HG03108 (cell line): ENCODE measurements at regions not wholly inside any gene's neighbourhood (a gene's known extent, or its start where the extent isn't known, plus 50 kb on each side); places are given as distances from the start of the nearest gene placed in this dataset.
A peak's percentile ranks its signal among the peaks of the same experiment; 100 is the strongest.

ENCODE experiments used
- ATAC-seq: cut with Tn5 transposase; IDR thresholded peaks from one replicate; pipeline ENCODE4 v1.9.1; 2021; ENCODE audit warnings: moderate library complexity; ENCODE audit not compliant: unreplicated experiment

DNA sequence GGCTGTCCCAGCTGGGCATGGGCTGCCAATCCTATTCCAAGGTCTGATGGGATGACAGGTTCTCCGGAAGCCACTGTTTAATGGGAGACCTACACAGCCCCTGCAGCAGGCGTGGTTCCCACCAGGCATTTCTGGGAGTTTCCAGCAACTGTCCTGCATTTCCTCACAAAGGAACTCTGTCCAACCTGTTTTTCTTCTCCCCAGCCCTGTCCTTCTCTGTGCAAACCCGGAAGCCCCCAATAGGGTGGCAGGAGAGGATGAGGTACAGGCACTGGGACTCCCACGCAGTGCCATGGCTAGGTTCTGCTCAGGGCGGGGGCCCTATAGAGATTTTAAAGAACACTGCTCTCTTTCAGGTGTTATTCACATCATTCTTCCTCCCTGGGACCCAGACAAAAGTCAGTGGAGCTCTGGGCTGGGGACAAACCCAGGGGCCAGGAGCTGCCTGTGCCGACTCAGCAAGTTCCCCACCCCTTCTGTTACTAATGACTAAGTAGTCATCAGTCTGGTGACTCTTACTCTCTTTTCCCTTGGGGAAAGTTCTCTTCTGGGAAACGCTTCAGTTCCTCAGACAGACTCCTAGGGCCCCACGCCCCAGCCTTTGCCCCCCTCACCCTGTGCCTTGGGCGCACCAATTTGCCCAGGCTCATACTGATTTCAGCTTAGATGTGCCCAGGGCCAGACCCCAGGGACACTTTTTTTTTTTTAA lies 97.7 kb downstream of the CD47 start:
- ATAC-seq = no peak

GRCh38 chr3:107990926-107991325 lies 99.9 kb downstream of the CD47 start:
- ATAC-seq = no peak

DNA sequence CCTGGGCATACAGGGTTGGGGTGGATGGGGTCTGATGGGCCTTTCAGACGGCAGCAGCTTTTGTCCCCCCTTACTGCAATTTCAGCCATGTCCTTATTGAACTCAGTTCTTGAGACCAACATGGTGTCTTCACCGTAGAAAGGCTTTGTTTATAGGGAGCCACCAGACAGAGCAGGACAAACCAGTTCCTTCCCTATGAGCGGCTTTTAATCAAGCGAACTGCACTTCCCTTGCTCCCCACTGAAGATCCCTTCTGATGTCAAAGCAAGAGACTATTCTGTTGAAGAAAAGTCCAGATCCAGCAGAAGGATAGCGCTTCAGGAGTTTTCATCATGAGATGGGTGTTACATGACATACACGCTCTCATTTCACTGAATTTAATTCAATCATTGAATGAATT lies 100.4 kb downstream of the CD47 start:
- ATAC-seq = no peak

GRCh38 chr3:107989661-107990060 lies 101.2 kb downstream of the CD47 start:
- ATAC-seq = no peak

DNA sequence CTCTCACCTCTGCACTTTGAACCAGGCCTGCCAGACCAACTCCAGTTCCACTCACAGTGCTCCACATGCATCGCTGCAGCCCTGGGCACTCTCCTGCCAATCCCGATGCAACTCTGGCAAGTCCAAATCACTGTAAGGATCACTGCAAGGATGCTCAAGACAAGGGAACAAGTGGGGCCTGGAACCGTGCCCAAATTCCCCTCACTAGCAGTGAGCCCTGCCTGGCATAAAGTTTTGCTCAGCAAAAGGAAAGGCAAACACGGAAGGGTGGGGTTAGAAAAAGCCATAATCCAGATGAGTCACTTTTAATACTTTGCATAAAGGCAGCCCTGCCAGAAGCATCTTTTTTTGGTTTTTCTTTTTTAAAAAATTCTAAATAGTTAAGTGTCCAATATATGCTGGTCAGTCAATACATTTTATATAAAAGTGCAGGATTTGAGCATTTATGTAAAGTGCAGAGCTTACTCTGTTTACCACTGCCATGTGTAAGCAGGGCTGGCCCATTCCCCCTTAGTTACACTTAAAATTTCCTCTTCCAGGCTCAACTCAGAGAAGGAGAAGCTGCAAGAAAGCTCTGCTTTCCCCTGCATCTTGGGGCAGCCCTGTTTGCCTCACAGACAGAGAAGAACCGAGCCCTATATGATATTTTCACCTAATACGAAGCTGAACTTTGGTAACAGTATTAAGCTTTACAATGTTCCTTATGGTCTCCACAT lies 102.2 kb downstream of the CD47 start:
- no peak for ATAC-seq

GRCh38 chr3:107987036-107987939 lies 103.5 kb downstream of the CD47 start:
- ATAC-seq = no peak

DNA sequence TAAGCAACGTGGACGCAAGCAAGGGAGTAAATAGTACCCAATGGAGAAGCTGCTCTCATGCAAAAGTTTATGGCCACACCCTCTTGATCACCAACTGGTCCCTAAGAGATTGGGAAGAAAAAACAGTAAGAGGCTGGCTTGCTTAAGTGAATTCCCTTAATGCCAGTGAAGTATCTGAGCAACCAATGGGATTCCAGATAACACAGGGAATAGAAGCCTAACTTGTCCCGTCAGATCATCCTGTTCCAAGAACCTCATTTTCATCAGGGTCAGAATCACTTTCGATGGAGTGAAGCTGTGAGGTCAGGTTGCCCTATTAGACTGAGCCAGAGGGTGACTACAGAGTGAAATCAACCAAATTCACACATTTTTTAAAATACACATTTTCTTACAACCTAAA lies 104.3 kb downstream of the CD47 start:
- no peak for ATAC-seq

DNA sequence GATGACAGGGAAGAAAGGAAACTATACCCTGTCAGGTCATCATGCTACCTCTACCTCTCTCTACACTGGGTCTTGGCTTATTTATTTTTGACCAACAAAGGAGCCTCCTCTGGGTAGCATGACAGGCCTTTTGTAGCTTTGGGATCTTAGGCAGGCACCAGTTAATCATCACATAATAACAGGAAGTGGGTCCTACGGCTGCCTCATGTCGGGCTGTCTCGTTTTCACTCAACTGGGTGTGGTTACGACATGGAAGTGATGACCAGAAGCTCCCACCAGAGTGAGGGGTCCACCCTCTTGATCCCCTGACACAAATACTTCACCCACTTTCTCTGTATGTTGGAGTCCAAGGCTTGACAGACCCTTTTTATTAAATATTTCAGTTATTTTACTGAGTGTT lies 105.3 kb downstream of the CD47 start:
- ATAC-seq = peak; percentile 89

GRCh38 chr3:107983247-107983646 lies 107.6 kb downstream of the CD47 start:
- ATAC-seq = no peak

DNA sequence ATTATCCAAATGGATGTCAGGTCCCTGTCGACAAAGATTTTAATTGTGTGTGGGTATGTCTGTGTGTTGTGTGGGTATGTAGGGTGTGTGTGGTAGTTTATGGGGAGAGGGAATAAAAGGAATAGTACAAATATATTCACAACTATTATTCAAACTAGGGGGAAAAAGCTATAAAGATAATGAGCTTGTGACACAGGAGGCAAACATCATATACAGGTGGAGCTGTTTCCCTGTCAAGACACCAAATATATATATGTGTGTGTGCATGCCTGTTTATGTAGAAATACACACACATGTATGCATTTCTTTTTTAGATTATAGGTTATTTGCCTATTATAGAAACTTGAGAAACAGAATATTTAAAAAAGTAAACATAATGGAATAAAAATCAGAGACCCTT lies 108.7 kb downstream of the CD47 start:
- ATAC-seq = no peak

GRCh38 chr3:107981471-107982111 lies 109.2 kb downstream of the CD47 start:
- ATAC-seq = no peak

GRCh38 chr3:107979538-107979937 lies 111.3 kb downstream of the CD47 start:
- ATAC-seq = no peak

GRCh38 chr3:107978131-107979055 lies 112.4 kb downstream of the CD47 start:
- no peak for ATAC-seq

- no peak for ATAC-seq
Measured at GRCh38 chr3:107977221-107978130, 113.4 kb downstream of the CD47 start.

DNA sequence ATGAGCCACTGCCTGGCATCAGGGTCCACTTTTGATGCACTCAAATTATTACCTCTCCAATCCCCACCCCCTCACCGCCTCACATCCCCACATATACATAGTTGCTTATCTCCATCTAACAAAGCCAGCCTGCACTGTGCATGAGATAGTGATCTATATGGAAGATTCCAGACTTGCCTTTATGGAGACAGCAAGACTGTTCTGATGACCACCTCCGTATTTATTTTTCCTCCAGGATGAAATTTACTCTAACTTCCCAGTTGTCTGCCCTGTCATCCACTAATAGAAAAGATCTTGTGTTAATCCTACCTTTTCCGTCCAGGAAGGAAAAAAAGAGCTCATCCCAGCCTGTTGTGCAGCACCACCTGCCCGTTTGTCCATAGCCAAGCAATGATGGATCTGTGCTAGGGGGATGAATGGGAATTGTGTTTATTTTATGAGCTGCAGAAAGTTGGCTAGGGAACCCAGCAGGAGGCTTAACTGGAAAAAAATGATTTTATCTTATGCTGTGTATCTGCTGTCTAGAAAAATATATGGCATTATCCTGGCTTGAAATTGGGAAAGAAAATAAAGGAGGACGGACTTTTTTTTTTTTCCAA lies 114.5 kb downstream of the CD47 start:
- no peak for ATAC-seq

- ATAC-seq = no peak
Measured at GRCh38 chr3:107975529-107976201, 115.2 kb downstream of the CD47 start.

DNA sequence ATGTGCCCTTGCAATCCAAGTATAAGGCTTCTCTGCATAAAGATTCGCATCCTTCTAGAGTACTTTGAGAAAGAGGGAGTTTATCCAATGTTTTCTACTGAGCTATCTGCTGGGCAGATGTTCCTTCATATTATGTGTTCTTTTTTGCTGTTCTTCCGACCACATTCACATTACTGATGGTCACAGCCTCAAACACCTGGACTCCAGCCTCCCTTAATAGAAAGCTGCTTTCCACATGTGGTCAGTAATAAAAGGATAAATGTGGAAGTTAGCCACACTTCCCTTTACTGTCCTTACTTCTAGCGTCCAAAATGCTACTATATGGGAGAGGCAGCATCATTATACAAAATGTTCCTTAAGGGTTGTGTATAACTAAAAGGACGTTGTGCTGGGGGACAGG lies 116.9 kb downstream of the CD47 start:
- ATAC-seq = no peak

GRCh38 chr3:107973152-107973551 lies 117.7 kb downstream of the CD47 start:
- no peak for ATAC-seq
